ENCODE measurements at regions not wholly inside any gene's neighbourhood (a gene's known extent, or its start where the extent isn't known, plus 50 kb on each side); places are given as distances from the start of the nearest gene placed in this dataset.
"Not testable (repeated sequence)": the region's sequence is repeated elsewhere in the genome, so short reads cannot be mapped to it uniquely, and the experiment has no call there.

DNA sequence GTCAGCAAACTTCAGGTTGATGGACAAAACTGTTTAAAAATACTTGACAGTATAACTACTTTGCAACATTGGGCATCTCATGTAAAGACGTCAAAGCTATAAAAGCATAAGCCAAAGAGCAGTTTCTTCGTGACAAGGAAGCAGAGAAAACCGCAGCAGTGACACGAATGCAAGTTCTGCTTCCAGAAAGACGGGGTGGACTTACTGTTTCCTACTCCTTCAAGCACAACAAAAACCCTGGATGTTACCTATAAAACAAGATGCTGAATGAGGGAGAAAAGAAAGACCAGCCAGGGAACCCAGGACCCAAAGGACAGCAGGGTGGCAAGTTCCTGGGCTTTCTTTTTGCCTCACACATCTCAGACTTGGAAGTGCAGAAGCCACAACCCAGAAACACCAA lies 98.0 kb downstream of the DLL1 start:
- no peak for DNase-seq

DNA sequence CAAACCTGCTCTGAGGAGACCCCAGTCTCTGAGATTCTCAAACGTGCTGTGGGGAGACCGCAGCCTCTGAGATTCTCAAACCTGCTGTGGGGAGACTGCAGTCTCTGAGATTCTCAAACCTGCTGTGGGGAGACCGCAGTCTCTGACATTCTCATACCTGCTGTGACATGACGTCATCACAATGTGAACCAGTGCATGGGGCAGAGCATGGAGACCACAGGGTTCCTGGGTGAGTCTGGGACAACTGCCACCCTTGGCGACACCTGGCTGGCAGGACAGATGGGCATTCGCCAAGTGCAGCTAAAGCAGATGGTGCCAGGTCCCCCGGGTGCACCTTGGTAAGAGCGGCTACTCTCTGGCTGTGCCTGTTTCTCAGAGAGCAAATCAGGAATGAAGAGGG lies 98.8 kb downstream of the DLL1 start:
- DNase-seq, result not testable (repeated sequence)

DNA sequence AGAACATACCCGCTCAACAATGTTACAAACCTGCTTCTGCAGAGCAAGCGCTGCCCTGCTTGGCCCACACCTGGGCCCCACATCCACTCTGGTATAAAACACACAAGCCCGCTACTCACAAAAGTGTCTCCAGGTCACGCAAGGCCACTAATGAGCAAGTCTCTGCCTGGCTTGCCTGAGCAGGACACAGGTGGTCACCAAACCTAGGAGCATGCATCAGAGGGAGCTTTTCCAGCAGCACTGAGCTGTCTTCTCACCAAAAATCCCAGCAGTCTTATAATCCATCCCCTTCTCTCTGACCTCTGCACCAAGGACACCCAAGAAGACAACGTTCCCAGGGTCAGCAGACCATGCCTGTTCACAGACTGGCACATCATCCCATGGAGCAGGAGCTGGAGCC lies 100.8 kb downstream of the DLL1 start:
- no peak for DNase-seq

DNA sequence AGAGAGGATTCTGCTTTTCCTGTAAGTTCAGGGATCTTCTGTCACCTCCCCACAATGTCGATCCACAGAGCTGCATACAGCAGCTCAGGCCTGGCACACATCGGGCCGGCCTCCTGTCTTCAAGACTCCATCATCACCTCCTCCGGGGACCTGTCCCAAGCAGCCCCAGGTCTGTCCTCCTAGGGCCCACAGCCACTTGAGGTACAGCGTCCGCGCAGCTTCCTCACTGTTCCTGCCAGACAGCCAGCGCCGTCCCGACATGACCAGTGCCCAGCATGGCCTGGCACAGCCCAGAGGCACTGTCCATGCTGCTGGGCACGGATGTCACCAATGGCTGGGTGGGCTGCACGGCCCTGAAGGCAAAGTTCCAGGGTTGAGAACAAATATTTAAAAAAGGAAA lies 101.6 kb downstream of the DLL1 start:
- no peak for DNase-seq

DNA sequence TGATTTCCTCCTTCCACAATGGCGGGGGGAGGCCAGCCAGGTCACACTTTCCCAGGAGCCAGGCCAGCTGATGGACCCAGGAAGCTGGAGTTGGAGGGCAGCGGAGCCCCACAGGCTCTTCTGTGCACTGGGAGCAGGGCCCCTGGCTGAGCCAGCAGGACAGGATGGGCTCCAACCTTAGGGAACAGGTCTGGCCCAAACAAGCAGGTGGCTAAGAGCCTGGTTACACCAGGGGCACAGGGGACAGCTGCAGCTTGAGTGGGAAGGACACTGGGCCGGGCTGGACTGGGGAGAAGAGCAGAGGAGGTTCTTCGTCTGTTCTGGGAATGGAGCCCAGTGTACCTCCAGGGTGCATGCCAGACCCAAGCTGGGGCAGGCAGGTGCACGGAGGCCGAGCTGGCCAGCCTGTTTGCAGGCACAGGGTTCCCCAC lies 102.3 kb downstream of the DLL1 start:
- no peak for DNase-seq

DNA sequence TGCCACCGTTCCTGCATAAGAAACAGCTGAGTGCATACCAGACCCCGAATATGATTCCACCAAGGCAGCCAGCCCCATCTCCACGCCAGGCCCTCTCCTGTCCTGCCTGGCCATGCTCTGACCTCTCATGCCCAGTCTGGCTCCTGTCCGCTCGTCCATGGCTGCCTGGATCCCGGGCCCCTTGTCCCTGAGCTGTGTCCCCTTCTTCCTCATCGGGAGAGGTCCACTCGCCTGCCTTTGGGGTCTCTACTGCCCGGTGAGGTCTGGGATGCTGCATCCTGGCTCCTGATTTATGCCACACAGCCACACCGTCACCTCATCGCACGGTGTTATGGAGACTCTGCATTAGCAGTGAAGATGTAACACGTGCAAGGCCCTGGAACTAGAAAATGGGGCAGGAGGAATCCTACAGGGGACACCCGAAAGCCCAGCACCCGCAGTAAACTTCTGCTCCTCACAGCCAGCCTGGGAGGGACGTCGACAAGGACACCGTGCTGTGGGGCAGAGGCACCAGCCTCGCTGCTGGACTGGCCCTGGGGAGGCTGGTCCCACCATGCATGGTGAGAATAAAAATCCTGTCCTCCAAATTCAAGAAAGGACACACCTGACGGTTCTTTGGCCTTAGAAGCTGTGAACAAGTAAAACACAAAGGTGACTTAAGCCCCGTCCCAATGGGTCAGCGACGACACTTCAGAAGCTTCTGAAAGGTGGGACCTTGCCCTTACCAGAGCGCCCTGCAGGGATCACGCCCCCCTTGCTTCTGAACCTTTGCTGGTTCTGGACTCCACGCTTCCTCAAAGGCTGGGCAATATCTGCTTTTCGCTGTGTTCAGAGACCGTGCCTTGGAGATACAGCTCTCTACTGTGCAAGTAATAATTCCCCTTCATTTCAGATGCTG lies 103.0 kb downstream of the DLL1 start:
- no peak for DNase-seq

DNA sequence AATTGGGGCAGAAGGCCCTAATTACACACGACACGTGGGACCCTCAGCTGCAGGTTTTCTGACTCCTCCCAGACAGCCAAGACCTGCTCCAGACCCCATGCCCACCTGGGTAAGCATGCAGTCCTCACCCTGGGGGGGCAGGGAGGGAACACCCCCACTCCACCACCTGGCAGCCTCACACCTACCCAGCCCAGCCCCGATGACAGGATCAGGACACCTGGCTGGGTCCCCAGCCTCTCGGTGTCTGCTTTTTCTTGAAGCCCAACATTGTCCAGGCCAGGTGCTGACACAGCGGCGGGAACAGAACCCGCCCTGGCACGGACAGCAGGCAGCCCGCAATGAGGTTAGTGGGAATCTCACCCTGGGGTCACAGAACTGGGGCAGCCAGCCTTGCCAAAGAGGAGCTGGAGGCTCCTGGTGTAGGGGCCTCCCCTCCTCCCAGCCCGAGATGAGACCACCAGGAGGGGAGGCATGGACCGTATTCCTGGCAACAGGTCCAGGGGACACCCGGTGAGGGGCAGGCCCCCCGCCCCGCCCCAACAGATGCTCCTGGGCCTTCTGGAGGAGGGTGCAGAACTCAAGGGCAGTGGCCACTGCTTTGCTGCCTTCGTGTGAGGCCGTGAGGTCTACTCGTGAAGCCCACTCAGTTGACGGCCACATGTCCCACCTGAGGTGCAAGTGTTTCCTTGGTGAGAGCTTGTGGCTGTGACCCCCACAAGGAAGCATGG lies 103.8 kb downstream of the DLL1 start:
- no peak for DNase-seq

DNA sequence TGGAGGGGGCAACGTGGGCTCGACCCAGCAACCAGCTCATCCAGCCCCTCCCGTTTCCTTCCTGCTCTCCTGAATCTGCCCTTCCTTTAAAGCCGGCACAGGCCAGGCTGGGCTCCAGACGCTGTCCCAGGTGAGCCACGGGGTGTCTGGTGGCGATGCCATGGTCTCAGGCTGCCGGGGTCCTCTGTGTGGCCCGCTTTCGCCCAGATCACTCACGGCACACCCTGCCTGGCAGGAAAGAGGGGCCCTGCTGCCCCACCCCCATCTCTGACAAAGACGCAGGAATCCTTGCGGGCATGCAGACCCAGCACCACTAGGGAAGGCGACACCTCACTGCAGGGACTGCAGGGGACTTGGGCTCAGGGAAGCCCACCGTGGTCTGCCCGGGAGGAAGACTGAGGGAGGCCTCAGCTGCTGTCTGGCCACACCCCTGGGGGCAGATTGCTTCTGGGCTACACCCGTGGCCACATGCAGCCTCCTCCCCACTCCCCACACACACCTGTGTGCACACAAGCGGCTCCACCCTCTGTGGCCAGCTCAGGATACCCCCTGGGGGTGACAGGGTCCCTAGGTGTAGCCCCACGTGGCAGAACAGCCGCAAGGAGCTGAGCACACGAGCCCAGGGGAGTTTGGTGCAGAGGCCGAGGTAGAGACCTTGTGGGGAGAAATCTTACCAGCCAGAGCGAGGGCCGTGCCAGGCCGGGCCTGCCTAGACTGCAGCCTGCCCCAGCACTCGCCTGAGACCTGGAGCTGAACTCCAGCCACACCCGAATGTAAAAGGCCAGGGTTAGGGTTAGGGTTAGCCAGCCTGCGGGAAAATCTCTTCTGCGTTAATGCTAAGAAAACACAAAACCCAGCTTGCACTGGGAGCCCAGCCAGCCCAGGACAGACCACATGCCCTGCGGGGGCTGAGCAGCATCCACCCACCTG lies 104.6 kb downstream of the DLL1 start:
- DNase-seq, result no peak

DNA sequence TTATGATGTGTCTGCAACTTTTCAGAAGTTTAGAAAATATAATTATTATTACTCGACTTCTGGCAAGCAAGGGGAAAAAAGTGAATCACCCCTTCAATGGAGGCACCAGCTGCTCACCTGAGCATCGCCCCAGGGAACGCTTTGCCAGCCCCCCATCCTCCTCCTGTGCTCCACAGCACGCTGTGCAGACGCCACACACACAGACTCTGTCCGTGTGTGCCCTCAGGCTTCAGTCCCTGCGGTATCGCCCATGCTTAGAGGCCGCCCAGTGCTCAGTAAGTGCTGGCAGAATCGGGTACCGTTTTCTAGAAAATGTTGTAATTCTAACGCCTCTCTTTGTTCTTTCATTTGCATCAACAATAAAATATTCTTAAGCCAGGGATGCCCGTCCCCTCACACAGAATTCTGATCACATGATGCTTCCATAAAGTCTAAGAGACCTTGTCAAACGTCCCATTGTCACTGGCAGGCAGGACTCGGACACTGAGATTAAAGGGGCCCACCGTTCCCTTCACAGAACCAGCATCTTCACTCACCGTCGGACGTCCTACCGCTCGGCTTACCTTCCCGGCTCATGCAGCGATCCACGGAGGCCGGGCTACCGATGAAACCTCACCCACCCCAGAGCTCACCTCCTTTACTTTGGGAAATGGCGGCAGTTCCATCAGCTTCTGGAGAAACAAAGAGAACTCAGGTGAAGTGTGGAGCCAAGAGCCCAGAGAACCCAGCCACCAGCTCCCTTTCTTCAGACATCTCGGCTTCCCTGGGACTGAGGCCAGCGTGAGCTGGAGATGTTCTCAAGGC lies 105.5 kb downstream of the DLL1 start:
- no peak for DNase-seq

DNA sequence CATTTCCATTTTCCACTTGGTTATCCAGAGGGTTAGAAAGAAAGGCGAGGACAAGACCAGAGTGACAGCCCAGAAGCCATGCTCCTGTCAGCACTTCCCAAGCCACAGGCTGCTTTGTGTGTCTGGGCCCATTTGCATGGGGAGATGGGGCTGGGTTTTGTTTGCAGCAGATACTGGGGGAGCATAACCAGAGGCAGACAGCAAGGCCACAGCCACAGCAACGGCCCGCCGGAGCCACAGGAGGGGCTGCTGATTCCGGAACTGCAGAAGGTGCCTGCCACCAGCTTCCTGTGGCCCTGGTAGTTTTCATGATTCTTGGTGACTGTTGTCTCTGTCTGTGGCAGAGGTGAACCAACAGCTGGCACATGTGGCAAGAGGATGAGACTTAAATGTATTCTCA lies 106.6 kb downstream of the DLL1 start:
- DNase-seq, result no peak

DNA sequence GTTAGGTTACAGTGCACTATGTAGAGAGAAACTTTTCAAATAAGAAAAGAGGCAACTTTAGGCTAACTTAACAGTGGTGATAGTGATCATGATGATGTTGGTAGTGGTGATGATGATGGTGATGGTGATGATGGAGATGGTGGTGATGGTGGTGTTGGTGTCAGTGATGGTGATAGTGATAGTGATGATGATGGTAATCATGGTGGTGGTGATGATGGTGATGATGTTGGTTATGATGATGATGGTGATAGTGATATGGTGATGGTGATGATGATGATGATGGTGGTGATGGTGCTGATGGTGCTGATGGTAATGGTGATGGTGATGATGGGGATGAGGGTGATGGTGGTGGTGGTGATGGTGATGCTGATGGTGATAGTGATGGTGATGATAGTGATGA lies 107.4 kb downstream of the DLL1 start:
- DNase-seq, result no peak

DNA sequence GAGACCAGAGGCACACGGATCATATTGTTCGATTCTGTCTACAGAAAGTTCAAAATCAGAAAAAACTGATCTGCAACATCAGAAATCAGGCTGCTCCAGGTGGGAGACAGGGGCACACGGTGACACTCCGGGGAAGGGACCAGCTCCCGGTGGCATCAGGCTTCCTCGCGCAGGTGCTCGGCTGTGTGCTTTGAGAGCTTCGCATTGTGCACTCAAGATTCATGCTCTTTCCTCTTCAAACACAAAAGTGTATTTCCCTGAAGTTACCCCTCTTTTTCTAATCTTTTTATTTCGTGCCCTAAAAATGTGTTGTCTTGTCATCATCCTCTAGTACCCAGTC lies 108.1 kb downstream of the DLL1 start:
- DNase-seq, result no peak

DNA sequence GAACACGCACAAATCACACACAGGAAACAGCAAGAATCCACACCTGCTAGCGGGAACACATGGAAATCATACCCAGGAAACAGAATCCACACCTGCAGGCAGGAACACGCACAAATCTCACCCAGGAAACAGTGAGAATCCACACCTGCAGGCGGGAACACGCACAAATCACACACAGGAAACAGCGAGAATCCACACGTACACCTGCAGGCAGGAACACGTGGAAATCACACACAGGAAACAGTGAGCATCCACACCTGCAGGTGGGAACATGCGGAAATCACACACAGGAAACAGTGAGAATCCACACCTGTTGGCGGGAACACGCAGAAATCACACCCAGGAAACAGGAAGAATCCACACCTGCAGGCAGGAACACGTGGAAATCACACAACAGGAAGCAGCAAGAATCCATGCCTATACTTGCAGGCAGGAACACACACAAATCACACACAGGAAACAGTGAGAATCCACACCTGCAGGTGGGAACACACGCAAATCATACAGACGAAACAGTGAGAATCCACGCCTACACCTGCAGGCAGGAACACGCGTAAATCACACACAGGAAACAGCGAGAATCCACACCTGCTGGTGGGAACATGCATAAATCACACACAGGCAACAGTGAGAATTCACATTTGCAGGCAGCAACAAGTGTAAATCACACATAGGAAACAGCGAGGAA lies 108.6 kb downstream of the DLL1 start:
- DNase-seq, result no peak

DNA sequence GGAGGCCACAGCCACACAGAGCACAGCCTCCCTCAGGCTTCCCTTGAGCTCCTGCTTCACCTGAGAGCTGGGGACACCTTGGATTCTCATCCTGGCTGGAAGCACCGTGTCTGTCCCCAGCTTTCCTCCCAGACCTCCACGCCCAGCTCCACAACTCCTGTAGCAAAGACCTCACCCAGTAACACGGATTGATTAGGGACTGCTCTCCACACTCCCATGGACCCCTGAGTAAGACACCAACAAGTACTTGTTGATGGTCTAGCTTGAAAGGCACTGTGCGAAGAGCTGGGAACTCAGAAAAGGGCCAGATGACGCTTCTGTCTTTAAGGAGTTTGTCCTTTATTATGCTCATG lies 109.6 kb downstream of the DLL1 start:
- no peak for DNase-seq

DNA sequence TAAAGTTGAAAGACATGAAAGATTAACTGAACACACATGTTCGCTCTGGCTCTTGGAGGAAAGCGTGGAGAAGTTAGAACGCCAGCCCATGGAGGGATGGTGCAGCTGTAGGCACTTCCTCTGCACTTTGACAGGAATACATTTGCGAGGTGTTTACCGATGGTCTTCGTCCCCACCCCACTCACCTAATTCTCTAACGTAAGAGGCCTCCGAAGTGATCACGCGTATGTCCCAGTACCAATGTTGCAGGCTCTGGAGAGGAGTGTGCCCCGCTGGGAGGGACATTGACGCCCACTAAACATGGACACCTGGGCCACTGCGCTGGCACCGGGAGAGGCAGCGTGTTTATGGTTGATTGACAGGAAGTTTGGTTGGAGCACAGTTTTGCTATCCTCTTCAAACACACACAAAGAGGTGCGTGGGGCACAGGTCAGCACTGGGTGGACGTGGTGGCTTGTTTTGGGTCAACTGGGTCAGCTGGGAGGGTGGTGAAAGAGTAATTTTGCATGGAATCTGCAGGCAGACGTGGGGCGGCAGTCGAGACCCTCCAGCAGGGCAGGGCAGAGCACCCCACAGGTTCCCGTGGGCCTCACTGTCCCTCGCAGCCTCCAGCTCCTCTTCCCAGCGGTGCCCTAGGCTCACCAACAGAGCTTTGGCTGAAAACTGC lies 110.1 kb downstream of the DLL1 start:
- no peak for DNase-seq

DNA sequence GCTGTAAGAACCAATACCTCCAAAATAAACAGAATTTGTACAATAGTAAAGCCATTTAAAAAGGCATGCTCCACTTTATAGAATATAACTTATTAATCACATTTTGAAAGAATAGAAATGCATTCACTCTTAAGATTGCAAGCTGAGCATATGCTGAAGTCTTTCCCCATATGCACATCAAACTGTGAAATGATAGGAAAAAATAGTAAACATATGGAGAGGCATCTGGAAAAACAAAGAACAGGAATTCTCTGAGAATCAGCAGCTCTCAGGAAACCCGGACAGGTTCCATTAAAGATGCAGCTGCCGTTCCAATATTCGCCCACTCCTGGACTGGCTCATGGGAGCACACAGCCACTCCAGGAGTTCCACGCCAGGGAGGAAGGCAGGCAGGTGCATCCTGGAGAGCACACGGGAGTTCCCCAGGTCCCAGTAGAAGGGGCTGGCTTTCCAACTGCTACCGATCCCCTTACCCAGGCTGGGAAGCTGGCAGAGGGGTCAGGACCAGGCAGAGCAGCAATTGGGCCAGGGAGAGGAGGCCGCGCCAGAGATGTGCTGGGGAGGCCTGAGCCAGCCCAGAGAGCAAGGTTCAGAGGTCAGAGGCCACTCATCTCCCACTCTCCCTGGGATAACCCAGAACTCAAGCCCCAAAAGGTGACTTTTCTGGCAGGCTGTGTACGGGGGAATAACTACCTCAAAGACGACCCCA lies 111.1 kb downstream of the DLL1 start:
- no peak for DNase-seq

DNA sequence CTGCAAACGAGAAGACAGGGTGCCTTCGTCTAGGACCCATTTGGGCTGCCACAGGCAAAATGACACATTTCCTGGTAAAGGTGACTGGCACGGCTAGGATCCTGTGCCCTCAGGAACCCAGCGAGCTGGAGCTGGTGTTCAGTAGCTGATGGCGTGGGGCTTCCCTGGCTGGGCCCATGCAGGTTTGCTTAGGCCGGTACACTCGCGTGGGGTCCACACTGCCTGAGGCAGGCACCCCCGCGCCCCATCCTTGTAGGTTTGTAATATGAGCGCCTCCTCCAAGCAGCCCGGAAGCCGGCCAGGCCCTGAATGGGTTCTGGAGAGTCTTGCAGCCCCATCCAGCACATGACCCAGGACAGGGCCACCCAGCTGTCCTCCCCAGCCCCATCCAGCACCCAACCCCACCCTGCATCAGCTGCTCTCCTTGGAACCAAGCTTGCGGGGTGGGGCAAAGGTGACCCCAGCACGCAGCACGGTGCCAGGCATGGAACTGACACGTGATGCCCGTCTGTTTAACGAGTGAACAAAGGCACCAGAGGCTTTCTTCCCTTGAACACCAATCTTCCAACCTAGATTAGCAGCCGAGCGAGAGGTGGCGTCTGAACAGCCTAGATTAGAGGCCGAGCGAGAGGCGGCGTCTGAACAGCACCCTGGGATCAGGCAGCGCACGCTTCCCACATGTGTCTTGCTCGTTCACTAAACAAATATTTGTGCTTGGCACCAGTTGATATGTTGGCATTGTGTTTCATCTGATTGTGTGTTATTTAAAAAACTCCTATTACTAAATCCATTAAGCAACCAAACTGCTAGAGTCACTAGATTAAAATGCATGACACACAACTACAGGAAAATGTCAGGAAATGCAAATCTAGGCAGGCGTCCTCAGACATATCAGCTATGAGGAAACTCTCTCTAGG lies 112.1 kb downstream of the DLL1 start:
- DNase-seq, result no peak

DNA sequence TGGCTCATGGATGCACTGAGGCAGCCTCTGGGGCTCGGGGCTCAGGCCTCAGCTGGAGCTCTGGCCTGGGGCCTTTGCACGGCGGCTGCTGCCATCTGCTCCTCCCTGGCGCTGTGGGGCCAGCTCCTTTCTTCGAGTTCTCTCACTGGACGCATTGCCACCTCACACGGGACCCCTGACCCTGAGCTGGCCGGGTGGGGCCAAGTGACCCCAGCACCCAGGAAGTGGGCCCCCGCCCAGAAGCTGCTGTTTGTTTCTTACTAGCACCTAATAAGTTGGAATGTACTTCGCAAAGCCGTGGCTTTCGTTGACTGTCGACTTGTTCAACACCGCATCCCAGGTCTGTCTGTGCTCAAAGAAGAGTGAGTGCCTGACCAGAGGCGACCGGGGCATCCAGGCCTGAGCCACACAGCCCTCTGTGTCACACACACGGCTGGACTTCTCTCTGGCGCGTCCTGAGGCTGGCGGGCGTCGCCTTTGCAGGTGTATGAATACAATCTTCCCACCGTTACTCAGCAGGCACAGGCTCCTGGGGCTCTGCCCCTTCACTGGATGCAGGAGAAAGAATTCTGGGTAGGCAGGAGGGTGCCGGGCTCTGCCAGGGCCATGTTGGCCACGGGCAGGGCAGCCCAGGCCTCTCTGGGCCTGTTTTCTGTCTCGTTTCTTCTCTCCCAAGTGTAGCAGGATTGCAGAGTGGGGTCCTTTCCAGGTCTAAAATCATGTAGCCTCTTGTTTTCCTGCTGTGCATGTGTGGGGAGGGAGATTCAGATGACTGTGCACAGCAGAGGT lies 112.9 kb downstream of the DLL1 start:
- DNase-seq, result no peak

Data from NCI-H446 treated with DMSO at 0.1 percent for 48 hours (cell line).